ENCODE measurements at regions not wholly inside any gene's neighbourhood (a gene's known extent, or its start where the extent isn't known, plus 50 kb on each side); places are given as distances from the start of the nearest gene placed in this dataset.

- no peak overlapping the region for H3K4me3 ChIP-seq (ENCODE audit: low read length, poor library complexity, severe bottlenecking)
- H3K4me1 ChIP-seq (ENCODE audit: insufficient read depth, low read length, poor library complexity, severe bottlenecking), result no peaks in the 10 kb centered on the region
- H2AFZ ChIP-seq (ENCODE audit: low read length), result no peak overlapping the region
- H3K4me2 ChIP-seq (ENCODE audit: low read depth, low read length, poor library complexity, severe bottlenecking), result no peak overlapping the region
- no peaks in the 10 kb centered on the region for H3K9me3 ChIP-seq (ENCODE audit: insufficient read depth, low read depth, low read length)
- H3K79me2 ChIP-seq (ENCODE audit: insufficient read depth, low read length), result no peaks in the 10 kb centered on the region
- H4K20me1 ChIP-seq (ENCODE audit: insufficient read depth, low read length, poor library complexity, severe bottlenecking), result no peaks in the 10 kb centered on the region
- no peaks in the 10 kb centered on the region for H3K27me3 ChIP-seq (ENCODE audit: insufficient read depth, low read length, poor library complexity, severe bottlenecking)
- no peaks in the 10 kb centered on the region for H3F3A ChIP-seq (ENCODE audit: low read depth)
- no peaks in the 10 kb centered on the region for H3K36me3 ChIP-seq (ENCODE audit: insufficient read depth, low read length)
- TF ChIP-seq EZH2phosphoT487 (IDR thresholded peaks at IDR 0.05; ENCODE audit: borderline replicate concordance), result no peak
- TF ChIP-seq CTCF (conservative IDR thresholded peaks at IDR 0.05; ENCODE audit: low read length), result no peak
- no peak overlapping the region for H3K9ac ChIP-seq (ENCODE audit: low read depth, low read length, poor library complexity, severe bottlenecking)
- no peaks in the 10 kb centered on the region for H3K9me2 ChIP-seq (replicated peaks; ENCODE audit: low read depth, low read length)
These were observed 57.7 kb downstream of the SOX3 start for GRCh38 chrX:140447150-140447549.

GRCh38 chrX:140440876-140441275 is 64.0 kb downstream of the SOX3 start:
- Histone ChIP-seq H2AFZ (ENCODE audit: low read length) (no peak overlapping the region), H3K9me3 (ENCODE audit: insufficient read depth, low read depth, low read length) (no peaks in the 10 kb centered on the region), H3K4me1 (ENCODE audit: insufficient read depth, low read length, poor library complexity, severe bottlenecking) (no peaks in the 10 kb centered on the region), H3K27me3 (ENCODE audit: insufficient read depth, low read length, poor library complexity, severe bottlenecking) (no peaks in the 10 kb centered on the region), H3K4me2 (ENCODE audit: low read depth, low read length, poor library complexity, severe bottlenecking) (no peak overlapping the region), H3K9ac (ENCODE audit: low read depth, low read length, poor library complexity, severe bottlenecking) (no peak overlapping the region), H3K36me3 (ENCODE audit: insufficient read depth, low read length) (no peaks in the 10 kb centered on the region), H3K9me2 (replicated peaks; ENCODE audit: low read depth, low read length) (no peaks in the 10 kb centered on the region), H3F3A (ENCODE audit: low read depth) (no peaks in the 10 kb centered on the region), H3K4me3 (ENCODE audit: low read length, poor library complexity, severe bottlenecking) (no peak overlapping the region), H3K79me2 (ENCODE audit: insufficient read depth, low read length) (no peaks in the 10 kb centered on the region), H4K20me1 (ENCODE audit: insufficient read depth, low read length, poor library complexity, severe bottlenecking) (no peaks in the 10 kb centered on the region)
- no peak for TF ChIP-seq EZH2phosphoT487 (IDR thresholded peaks at IDR 0.05; ENCODE audit: borderline replicate concordance)
- no peak for TF ChIP-seq CTCF (conservative IDR thresholded peaks at IDR 0.05; ENCODE audit: low read length)

- H3K79me2 ChIP-seq (ENCODE audit: insufficient read depth, low read length), result no peaks in the 10 kb centered on the region
- H3K4me2 ChIP-seq (ENCODE audit: low read depth, low read length, poor library complexity, severe bottlenecking), result no peak overlapping the region
- H3K36me3 ChIP-seq (ENCODE audit: insufficient read depth, low read length), result no peaks in the 10 kb centered on the region
- H3K27me3 ChIP-seq (ENCODE audit: insufficient read depth, low read length, poor library complexity, severe bottlenecking), result no peaks in the 10 kb centered on the region
- no peak overlapping the region for H3K4me3 ChIP-seq (ENCODE audit: low read length, poor library complexity, severe bottlenecking)
- H3K9me2 ChIP-seq (replicated peaks; ENCODE audit: low read depth, low read length), result no peaks in the 10 kb centered on the region
- no peak overlapping the region for H2AFZ ChIP-seq (ENCODE audit: low read length)
- no peak overlapping the region for H3K9ac ChIP-seq (ENCODE audit: low read depth, low read length, poor library complexity, severe bottlenecking)
- TF ChIP-seq EZH2phosphoT487 (IDR thresholded peaks at IDR 0.05; ENCODE audit: borderline replicate concordance) (no peak), CTCF (conservative IDR thresholded peaks at IDR 0.05; ENCODE audit: low read length) (no peak)
- H3K9me3 ChIP-seq (ENCODE audit: insufficient read depth, low read depth, low read length), result no peaks in the 10 kb centered on the region
- no peaks in the 10 kb centered on the region for H3F3A ChIP-seq (ENCODE audit: low read depth)
- H4K20me1 ChIP-seq (ENCODE audit: insufficient read depth, low read length, poor library complexity, severe bottlenecking), result no peaks in the 10 kb centered on the region
- no peaks in the 10 kb centered on the region for H3K4me1 ChIP-seq (ENCODE audit: insufficient read depth, low read length, poor library complexity, severe bottlenecking)
These were observed 65.4 kb downstream of the SOX3 start for GRCh38 chrX:140439476-140439875.
